Calu3 (cell line): ENCODE measurements at regions not wholly inside any gene's neighbourhood (a gene's known extent, or its start where the extent isn't known, plus 50 kb on each side); places are given as distances from the start of the nearest gene placed in this dataset.

Experiments used
- BruUV-seq: library from RNA; stranded (reverse); fragments of 400-500 nt; replicated peaks from 2 replicates; lab custom pipeline; 2021; lab: Mats Ljungman, UMichigan
- CTCF ChIA-PET: fragments of 300-600 bp; sonication (Branson Sonifier 250); formaldehyde crosslinking; loops from one replicate; lab custom pipeline; 2022; ENCODE audit warnings: antibody characterized with exemption; lab: Charles Lee
- DNase-seq: peaks from one replicate; pipeline ENCODE4 v3.0.0; 2022
- H3K27ac Mint-ChIP-seq: one replicate; pipeline ENCODE4 v1.8.0; 2022; ENCODE audit warnings: mixed read lengths; ENCODE audit not compliant: unreplicated experiment
- H3K27me3 Mint-ChIP-seq: one replicate; pipeline ENCODE4 v1.8.0; 2022; ENCODE audit warnings: mixed read lengths; ENCODE audit not compliant: unreplicated experiment
- H3K36me3 Mint-ChIP-seq: one replicate; pipeline ENCODE4 v1.8.0; 2022; ENCODE audit warnings: mild to moderate bottlenecking, moderate library complexity, mixed read lengths; ENCODE audit not compliant: insufficient read depth, unreplicated experiment
- H3K4me1 Mint-ChIP-seq: one replicate; pipeline ENCODE4 v1.8.0; 2022; ENCODE audit warnings: mild to moderate bottlenecking, low read depth, mixed read lengths; ENCODE audit not compliant: unreplicated experiment
- H3K4me3 Mint-ChIP-seq: one replicate; pipeline ENCODE4 v1.8.0; 2022; ENCODE audit warnings: mild to moderate bottlenecking, low read depth, moderate library complexity, mixed read lengths; ENCODE audit not compliant: unreplicated experiment
- H3K9me3 Mint-ChIP-seq: one replicate; pipeline ENCODE4 v1.8.0; 2022; ENCODE audit warnings: low read depth, mixed read lengths; ENCODE audit not compliant: unreplicated experiment
- CTCF ChIP-seq: fragments of 200-600 bp; IDR thresholded peaks from one replicate; pipeline ENCODE4 v1.8.0; 2022; ENCODE audit warnings: antibody characterized with exemption; ENCODE audit not compliant: unreplicated experiment
- intact Hi-C: fragments of 100-400 bp; cut with micrococcal nuclease; formaldehyde crosslinking; loops from one replicate; pipeline ENCODE4 v1.10.0; 2022; ENCODE audit not compliant: unreplicated experiment

GRCh38 chr13:22285867-22286266, 615.0 kb downstream of the FGF9 start:
- DNase-seq: no peak
- Mint-ChIP-seq H3K4me1 (no peaks in the 10 kb centered on the region), H3K36me3 (no peaks in the 10 kb centered on the region), H3K9me3 (peaks cover 3% of the 10 kb centered on the region), H3K4me3 (no peak overlapping the region), H3K27ac (no peak overlapping the region), H3K27me3 (no peaks in the 10 kb centered on the region)
- no TSS peak for BruUV-seq
- intact Hi-C loops: no loop called here
- TF ChIP-seq CTCF: no peak
- CTCF ChIA-PET: no interaction called here

DNA sequence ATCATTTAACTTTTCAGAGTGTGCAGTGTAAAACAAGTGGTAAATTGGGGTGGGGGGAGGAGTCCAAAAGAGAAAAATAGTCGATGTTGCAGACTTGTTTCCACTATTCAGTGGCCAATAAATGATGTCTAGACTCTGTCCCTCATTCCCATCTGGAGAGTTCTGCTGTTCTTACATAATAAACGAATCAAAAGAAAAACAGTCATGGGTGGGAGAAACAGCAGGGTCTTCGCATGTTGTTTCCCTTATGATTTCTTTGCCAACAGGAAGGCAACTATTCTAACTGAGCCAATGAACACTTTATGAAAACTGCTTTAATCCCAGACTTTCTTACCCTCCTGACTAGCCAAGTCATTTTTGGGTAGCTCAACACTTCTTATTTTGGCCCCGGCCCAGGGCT, 615.5 kb downstream of the FGF9 start:
- CTCF ChIA-PET: interaction anchor here (0.7 kb wide), 1 partner anchor 66 kb away, joined by 3 read pairs; no protein-coding TSS in a partner anchor
- Mint-ChIP-seq H3K4me3 (no peak overlapping the region), H3K36me3 (no peaks in the 10 kb centered on the region), H3K27ac (no peak overlapping the region), H3K27me3 (no peaks in the 10 kb centered on the region), H3K4me1 (no peaks in the 10 kb centered on the region), H3K9me3 (peaks cover 3% of the 10 kb centered on the region)
- intact Hi-C loops: no loop called here
- no TSS peak for BruUV-seq
- DNase-seq: no peak
- no peak for TF ChIP-seq CTCF

DNA sequence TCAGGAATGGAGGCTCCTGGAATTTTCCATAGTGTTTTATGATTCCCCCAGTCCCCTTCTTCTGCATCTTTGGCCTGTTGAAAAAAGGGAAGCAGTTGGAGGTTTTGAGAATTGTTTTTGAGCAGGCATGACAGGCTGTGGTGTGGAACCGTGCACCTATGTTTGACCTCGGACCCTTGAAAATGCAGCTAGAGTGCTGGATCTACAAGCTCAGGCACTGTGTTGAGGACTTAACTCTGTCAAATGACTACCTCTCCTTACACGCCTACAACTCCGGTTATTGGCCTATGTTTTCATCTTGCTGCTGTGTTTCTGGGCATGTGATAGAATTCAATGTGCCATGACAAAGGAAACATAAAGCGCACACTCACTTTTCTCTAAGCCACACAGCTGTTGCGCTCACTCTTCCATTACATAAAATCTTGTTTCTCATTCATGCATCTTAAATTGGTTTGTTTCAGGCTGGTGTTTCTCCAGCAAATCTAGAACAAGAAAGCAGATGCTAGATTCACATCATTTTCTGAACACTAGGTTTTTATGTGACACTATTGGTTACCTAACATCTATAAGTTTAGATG, 616.6 kb downstream of the FGF9 start:
- Mint-ChIP-seq H3K27ac (no peak overlapping the region), H3K9me3 (peaks cover 3% of the 10 kb centered on the region), H3K36me3 (no peaks in the 10 kb centered on the region), H3K4me1 (no peaks in the 10 kb centered on the region), H3K4me3 (no peak overlapping the region), H3K27me3 (no peaks in the 10 kb centered on the region)
- CTCF ChIA-PET: no interaction called here
- DNase-seq: no peak
- BruUV-seq: no TSS peak
- TF ChIP-seq CTCF: no peak
- intact Hi-C loops: no loop called here

DNA sequence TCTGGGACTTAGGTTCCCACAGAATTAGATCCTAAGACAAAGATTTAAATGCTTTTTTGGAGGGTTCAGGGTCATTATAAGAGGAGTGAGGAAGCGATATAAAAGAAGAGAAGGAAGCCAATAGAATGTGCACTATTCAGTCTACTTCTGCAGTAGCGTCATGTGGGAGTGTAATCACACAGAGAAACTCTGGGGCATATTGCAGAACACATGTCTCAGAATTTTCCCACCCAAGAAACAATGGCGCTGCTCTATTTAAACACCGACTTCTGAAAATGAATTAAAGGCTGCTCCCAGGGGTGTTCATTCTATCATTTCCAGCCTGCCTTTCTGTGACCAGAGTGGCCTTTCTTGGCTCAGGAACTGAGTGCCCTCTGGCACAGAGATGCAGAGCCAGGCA, 617.6 kb downstream of the FGF9 start:
- BruUV-seq: no TSS peak
- no peaks in the 10 kb centered on the region for H3K36me3 Mint-ChIP-seq
- no peak for DNase-seq
- no peak overlapping the region for H3K27ac Mint-ChIP-seq
- H3K9me3 Mint-ChIP-seq: peaks cover 3% of the 10 kb centered on the region
- no peak overlapping the region for H3K4me3 Mint-ChIP-seq
- intact Hi-C loops: no loop called here
- CTCF ChIA-PET: no interaction called here
- H3K4me1 Mint-ChIP-seq: no peaks in the 10 kb centered on the region
- H3K27me3 Mint-ChIP-seq: no peaks in the 10 kb centered on the region
- TF ChIP-seq CTCF: no peak
